OCI-LY7 (cell line): ENCODE measurements at regions not wholly inside any gene's neighbourhood (a gene's known extent, or its start where the extent isn't known, plus 50 kb on each side); places are given as distances from the start of the nearest gene placed in this dataset.

Source experiments
- CTCF ChIP-seq: fragments of 200-600 bp; sonication (generic); conservative IDR thresholded peaks from 2 replicates; pipeline ENCODE4 v1.5.1; 2014; ENCODE audit warnings: mild to moderate bottlenecking, antibody characterized with exemption, low read length, moderate library complexity, mixed read lengths
- EZH2phosphoT487 ChIP-seq: fragments of 200-600 bp; sonication (generic); IDR thresholded peaks from 2 replicates; pipeline ENCODE4 v1.6.1; 2018; ENCODE audit warnings: low read depth, borderline replicate concordance, mild to moderate bottlenecking, mixed run types, antibody characterized with exemption, low read length, moderate library complexity, mixed read lengths

GRCh38 chrY:15440021-15440695 is 915.8 kb downstream of the NLGN4Y start:
- no peak for TF ChIP-seq EZH2phosphoT487
- TF ChIP-seq CTCF = no peak
